MM.1S (cell line): ENCODE measurements at regions not wholly inside any gene's neighbourhood (a gene's known extent, or its start where the extent isn't known, plus 50 kb on each side); places are given as distances from the start of the nearest gene placed in this dataset.

Experiments used
- CTCF ChIP-seq: fragments of 300-600 bp; sonication (generic); IDR thresholded peaks from 2 replicates; pipeline ENCODE4 v1.5.1; 2016; ENCODE audit warnings: antibody characterized with exemption, low read length, mixed read lengths
- EZH2 ChIP-seq: fragments of 300-600 bp; sonication (generic); optimal IDR thresholded peaks from 2 replicates; pipeline ENCODE3; 2017; ENCODE audit warnings: low read depth, mild to moderate bottlenecking, antibody characterized with exemption, low read length, mixed read lengths

DNA sequence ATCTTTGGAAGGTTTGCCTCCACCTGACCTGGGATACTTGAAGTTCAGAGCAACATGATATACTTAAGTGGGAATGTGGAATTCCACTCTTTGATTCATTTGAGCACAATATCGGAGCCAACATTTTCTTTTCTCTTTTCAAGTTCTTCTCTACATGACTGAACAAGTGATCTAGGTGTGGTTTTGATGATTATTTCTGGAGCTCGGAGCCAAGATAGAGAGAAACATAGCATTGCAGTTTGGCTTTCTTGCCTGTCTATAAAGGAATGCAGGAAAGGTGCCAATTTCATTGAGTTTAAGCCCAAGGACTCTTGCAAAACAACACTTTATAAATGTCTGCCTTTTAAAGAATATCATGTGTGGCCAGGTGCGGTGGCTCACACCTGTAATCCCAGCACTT lies 124.2 kb upstream of the FAM83B start:
- TF ChIP-seq CTCF (no peak), EZH2 (no peak)
